HS-27A (cell line): ENCODE measurements at regions not wholly inside any gene's neighbourhood (a gene's known extent, or its start where the extent isn't known, plus 50 kb on each side); places are given as distances from the start of the nearest gene placed in this dataset.

Experiments used
- DNase-seq: peaks from one replicate; pipeline ENCODE4 v3.0.0-alpha.2; 2012; ENCODE audit warnings: low read depth, missing footprints

- DNase-seq: no peak
These were observed 118.7 kb downstream of the BMP2 start for GRCh38 chr20:6886065-6886729.

DNA sequence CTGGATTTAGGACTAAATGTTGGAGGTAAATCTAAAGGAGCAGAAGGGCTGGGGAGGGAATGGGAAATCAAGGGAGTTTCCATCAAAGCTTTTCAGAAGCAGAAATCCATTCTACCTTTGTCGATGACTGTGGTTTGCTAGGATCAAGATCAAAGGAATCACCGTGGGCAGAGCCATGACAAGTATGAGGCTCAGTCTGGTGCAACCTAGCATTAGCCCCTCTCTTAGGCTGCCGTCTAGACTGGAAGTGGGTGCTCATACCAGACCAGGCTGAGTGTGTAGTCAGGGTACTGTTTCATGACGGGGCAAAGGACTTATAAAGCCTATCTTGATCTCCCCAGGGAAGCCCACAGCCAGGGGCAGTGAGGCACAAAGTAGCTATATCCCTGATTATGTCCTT is 120.5 kb downstream of the BMP2 start:
- DNase-seq: no peak

- DNase-seq: no peak
These were observed 121.4 kb downstream of the BMP2 start for GRCh38 chr20:6888736-6889395.

DNA sequence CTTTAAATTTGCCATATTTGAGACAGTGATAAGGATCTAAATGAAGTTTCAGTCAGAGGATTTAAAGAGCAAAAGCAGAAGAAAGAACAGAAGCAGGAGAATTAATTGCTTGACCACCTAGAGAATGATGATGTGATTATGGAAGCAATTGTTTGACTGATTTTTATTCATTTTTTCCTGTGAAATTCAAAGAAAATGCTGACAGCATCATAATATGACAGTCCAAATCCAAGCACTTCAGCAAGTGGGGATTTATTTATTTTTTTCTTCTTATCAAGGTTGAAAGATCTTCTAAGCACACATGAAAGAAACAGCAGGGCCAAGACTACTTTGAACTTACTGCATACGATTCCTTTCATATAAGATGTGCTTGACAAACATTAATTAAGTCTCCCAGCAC is 125.2 kb downstream of the BMP2 start:
- no peak for DNase-seq

- DNase-seq: no peak
These were observed 131.4 kb downstream of the BMP2 start for GRCh38 chr20:6898928-6899327.

DNA sequence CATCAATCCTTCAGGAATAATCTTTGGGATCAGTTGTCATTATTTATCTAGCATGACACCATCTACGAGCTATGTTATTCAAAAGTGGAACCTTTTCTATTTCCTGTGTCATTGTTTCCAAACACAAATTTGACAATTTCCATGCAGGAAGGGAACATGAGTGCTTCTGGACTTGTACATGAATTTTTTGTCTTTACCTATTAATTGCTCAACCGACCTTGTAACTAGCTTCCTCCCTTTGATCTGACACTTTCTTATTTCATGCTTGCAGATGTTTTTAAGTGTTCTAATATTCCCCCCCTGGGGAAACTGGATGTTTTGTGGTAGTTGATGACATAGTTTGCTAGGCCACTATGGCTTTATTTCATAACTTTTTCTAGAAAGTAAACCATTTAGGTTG is 139.4 kb downstream of the BMP2 start:
- no peak for DNase-seq

- DNase-seq: no peak
These were observed 141.2 kb downstream of the BMP2 start for GRCh38 chr20:6908673-6909072.

- no peak for DNase-seq
These were observed 142.1 kb downstream of the BMP2 start for GRCh38 chr20:6909608-6910007.

GRCh38 chr20:6914986-6915385 is 147.5 kb downstream of the BMP2 start:
- no peak for DNase-seq

GRCh38 chr20:6916938-6917337 is 149.5 kb downstream of the BMP2 start:
- no peak for DNase-seq

GRCh38 chr20:6919792-6920468 is 152.4 kb downstream of the BMP2 start:
- DNase-seq: no peak

GRCh38 chr20:6920991-6921613 is 153.6 kb downstream of the BMP2 start:
- no peak for DNase-seq

DNA sequence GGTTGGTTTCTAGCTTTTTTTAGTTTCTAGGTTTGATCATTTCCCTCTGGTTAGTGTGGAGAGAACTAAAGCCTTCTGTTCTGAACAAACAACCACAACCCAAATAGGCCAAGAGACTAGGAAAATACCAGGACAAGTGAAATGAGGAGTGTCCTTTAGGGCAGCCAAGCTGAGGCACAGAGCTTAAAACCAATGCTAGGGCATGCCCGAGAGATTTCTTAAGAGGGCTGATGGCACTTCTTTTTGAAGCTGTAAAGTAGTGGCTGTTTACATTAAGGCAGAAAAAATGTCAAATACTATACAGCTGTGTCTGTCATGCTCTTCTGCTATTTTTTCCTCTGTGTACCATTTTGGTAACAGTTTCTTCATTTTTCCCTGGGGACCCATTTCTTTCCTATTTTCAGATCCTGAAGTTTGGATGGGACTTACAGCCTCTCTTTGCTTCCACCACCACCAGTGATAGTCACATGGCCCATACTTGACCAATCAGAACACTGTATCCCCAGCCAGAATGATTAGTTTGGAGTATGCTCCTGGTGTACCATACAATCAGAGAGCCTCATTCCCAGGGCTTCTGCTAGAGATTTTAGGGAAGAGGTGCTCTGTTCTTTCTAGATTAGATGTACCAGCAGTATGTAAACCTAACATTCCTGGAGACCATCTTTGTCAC is 154.4 kb downstream of the BMP2 start:
- DNase-seq: no peak

GRCh38 chr20:6924681-6925080 is 157.2 kb downstream of the BMP2 start:
- no peak for DNase-seq

DNA sequence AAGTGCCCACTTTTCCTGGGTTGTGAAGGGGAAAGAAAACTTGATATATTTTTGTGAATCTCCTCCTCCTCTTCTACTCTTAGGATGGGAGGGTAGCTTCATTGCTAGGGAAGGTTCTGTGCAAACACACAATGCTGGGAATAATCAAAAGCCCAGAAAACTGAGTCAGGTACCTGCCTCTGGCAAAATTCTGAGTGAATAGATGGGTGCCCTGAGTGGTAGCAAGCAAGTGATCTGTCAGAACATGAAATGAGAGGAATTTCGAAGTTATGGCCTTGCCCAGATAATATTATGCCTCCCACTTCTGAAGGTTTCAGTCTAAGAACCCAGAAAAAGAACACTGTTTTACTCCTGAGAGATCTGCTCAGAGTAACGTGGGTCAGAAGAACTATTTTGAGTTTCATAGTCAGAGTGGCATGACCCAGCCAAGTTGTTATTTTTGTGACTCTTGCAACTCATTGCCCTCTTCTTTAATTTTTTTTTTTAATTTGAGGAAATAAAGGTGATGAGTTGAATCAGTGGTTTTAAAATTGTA is 158.3 kb downstream of the BMP2 start:
- no peak for DNase-seq

- DNase-seq: no peak
These were observed 172.6 kb downstream of the BMP2 start for GRCh38 chr20:6940048-6940447.

GRCh38 chr20:6940876-6941275 is 173.4 kb downstream of the BMP2 start:
- no peak for DNase-seq

GRCh38 chr20:6941571-6941970 is 174.1 kb downstream of the BMP2 start:
- no peak for DNase-seq

DNA sequence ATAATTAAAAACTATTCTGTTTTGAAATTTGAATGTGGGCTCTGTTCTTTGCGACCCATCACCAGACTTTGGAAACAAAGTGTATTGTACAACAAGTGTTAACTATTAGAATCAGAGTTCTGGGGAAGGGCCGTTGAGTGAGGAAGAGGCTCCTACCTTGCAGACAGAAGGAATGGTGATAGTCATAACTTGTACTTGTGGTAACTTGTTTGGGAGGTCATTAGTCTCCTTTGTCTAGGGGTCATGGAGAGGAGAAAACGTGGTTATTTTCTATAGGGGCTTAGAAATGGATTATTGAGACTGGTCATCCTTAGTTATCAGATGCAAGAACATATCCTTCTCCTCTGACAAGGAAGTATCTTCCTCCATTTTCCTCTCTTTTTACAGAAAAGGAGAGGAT is 174.8 kb downstream of the BMP2 start:
- DNase-seq: no peak

GRCh38 chr20:6944292-6944691 is 176.8 kb downstream of the BMP2 start:
- DNase-seq: no peak

DNA sequence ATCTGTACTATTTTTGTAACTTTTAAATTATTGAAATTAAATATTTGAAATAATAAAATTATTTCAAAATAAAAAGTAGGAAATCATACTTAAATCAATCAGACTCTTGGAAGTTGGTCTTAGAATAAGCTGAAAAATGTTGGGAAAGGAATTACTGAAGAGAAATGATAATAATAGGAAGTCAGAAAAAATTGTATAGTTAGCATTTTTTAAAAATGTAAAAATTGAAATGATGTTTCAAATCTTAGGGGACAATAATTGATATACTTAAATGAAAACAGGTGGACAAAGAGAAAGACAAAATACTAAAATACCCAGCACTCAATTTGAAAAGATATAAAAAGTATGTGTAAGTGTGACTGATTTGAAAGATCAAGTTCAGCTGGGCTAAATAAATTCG is 186.1 kb downstream of the BMP2 start:
- DNase-seq: no peak

DNA sequence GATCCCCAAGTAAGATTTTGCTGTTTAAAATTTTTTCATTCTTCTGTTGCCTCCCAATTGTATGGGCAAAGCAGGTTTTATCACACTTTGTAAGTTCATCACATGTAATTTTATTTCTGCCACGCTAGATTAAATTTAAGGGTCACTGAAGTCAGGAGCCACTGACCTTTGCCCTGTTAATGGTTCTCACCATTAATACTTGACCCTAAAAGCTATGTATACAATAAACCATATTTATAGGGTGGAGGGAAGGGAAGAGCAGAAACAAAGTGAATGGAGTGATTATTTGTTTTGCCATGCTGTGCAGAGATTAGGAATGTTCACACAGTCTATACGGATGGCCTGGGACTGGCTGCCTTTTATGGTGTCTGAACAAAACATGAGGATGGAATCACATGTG is 186.7 kb downstream of the BMP2 start:
- no peak for DNase-seq
